ENCODE measurements at regions not wholly inside any gene's neighbourhood (a gene's known extent, or its start where the extent isn't known, plus 50 kb on each side); places are given as distances from the start of the nearest gene placed in this dataset.

DNA sequence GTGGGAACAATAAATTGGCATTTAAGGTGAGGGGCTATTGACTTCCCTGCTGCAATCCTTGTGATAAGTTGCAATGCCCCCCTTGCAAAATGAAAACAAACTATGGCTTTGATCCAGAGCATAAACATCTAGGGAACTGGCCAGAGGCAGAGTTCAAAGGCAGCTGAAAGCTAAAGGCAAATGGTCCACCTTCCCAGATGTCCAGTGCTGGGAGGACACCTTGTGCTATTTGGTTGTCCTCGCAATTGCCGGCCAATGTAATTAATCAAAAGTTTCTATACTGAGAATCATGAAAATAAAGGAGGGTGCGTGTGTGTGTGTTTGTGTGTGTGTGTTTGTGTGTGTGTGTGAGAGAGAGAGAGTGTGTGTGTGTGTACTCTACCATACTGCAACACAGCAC is 337.4 kb downstream of the CBLN4 start:
- TF ChIP-seq, protein P1, sequence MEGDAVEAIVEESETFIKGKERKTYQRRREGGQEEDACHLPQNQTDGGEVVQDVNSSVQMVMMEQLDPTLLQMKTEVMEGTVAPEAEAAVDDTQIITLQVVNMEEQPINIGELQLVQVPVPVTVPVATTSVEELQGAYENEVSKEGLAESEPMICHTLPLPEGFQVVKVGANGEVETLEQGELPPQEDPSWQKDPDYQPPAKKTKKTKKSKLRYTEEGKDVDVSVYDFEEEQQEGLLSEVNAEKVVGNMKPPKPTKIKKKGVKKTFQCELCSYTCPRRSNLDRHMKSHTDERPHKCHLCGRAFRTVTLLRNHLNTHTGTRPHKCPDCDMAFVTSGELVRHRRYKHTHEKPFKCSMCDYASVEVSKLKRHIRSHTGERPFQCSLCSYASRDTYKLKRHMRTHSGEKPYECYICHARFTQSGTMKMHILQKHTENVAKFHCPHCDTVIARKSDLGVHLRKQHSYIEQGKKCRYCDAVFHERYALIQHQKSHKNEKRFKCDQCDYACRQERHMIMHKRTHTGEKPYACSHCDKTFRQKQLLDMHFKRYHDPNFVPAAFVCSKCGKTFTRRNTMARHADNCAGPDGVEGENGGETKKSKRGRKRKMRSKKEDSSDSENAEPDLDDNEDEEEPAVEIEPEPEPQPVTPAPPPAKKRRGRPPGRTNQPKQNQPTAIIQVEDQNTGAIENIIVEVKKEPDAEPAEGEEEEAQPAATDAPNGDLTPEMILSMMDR (conservative IDR thresholded peaks at IDR 0.05): no peak

DNA sequence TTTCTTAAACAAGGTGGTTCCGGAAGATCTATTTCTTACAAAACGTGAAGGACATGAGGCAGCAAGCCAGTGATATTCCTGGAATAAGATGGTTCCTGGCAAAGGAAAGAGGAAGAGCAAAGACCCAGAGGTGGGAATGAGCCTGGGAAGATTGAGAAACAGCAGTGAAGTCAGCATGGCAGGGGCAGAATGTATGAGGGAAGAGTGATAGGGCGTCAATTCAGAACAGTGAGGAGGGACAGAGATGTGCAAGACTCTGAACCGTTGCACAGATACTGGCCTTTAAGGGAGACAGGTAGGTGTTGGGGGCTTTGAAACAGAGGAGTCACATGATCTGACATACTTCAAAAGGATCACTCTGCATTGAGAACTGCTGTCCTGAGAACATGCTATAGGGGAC is 338.3 kb downstream of the CBLN4 start:
- Histone ChIP-seq H3K36me3 (ENCODE audit: control insufficient read depth, insufficient read depth, low read length) (no peaks in the 10 kb centered on the region), H3K27ac (ENCODE audit: low read depth, low read length) (no peak overlapping the region), H3K9ac (ENCODE audit: extremely low read depth, low read length, poor library complexity, severe bottlenecking) (no peak overlapping the region), H3K27me3 (ENCODE audit: control insufficient read depth, insufficient read depth, low read length, poor library complexity, severe bottlenecking) (no peaks in the 10 kb centered on the region), H3K4me1 (ENCODE audit: control insufficient read depth, insufficient read depth, low read length) (no peaks in the 10 kb centered on the region), H3K4me3 (ENCODE audit: low read length) (no peak overlapping the region), H3K9me3 (ENCODE audit: control insufficient read depth, low read length) (peaks cover 50% of the 10 kb centered on the region)
- H3K4me1 Mint-ChIP-seq: no peaks in the 10 kb centered on the region
- H3K27ac Mint-ChIP-seq: no peak overlapping the region
- H3K36me3 Mint-ChIP-seq (ENCODE audit: low read depth): no peaks in the 10 kb centered on the region
- DNase-seq: no peak
- 89 to 93% methylated on average over 4 of the region's 4 CpGs for WGBS, 2 experiments (ENCODE audit: insufficient coverage in 1 of 2, insufficient read length in 1 of 2)
- TF ChIP-seq, protein P1 (conservative IDR thresholded peaks at IDR 0.05): no peak
- no peaks in the 10 kb centered on the region for H3K27me3 Mint-ChIP-seq (ENCODE audit: insufficient read depth)
- no peaks in the 10 kb centered on the region for H3K9me3 Mint-ChIP-seq
- H3K4me3 Mint-ChIP-seq: no peak overlapping the region

More for the DNA sequence above, 337.4 kb downstream of the CBLN4 start:
- Histone ChIP-seq H3K9ac (ENCODE audit: extremely low read depth, low read length, poor library complexity, severe bottlenecking) (no peak overlapping the region), H3K9me3 (ENCODE audit: control insufficient read depth, low read length) (peaks cover 51% of the 10 kb centered on the region), H3K27ac (ENCODE audit: low read depth, low read length) (no peak overlapping the region), H3K4me1 (ENCODE audit: control insufficient read depth, insufficient read depth, low read length) (no peaks in the 10 kb centered on the region), H3K27me3 (ENCODE audit: control insufficient read depth, insufficient read depth, low read length, poor library complexity, severe bottlenecking) (no peaks in the 10 kb centered on the region), H3K4me3 (ENCODE audit: low read length) (no peak overlapping the region), H3K36me3 (ENCODE audit: control insufficient read depth, insufficient read depth, low read length) (no peaks in the 10 kb centered on the region)
- H3K27me3 Mint-ChIP-seq (ENCODE audit: insufficient read depth): no peaks in the 10 kb centered on the region
- 74% methylated on average over 3 of the region's 3 CpGs; no CpG with 5 or more reads in 1 of the 2 experiments for WGBS, 2 experiments (ENCODE audit: insufficient coverage in 1 of 2, insufficient read length in 1 of 2)
- H3K9me3 Mint-ChIP-seq: no peaks in the 10 kb centered on the region
- no peak overlapping the region for H3K4me3 Mint-ChIP-seq
- no peak for DNase-seq
- no peaks in the 10 kb centered on the region for H3K4me1 Mint-ChIP-seq
- no peaks in the 10 kb centered on the region for H3K36me3 Mint-ChIP-seq (ENCODE audit: low read depth)
- H3K27ac Mint-ChIP-seq: no peak overlapping the region

DNA sequence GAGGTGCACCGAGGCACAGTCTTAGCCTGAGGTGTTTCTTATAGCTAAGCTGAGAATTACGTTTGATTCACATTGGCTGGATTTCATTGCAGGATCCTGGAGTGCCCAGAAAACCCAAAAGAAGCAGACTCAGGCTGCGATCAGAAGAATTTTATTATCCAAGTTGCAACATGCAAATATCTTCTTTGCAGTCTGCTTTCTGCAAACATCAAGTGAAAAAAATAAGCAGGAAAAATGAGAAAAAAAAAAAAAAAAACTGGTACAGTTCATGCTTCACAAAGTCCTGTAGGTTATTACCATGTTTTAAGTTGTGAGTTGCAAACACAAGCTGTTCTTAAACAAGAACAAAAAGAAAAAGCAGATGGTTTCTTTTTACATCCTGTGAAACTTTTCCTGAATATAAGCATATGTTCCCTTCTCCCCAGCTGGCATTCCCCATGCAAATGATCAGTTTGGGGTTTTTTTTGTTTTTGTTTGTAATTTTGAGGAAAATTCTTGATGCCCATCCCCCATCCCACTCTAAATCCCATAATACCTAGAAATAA is 349.0 kb downstream of the CBLN4 start:
- 56 to 100% methylated on average over 1 to 3 of the region's 3 CpGs for WGBS, 2 experiments (ENCODE audit: insufficient coverage in 1 of 2, insufficient read length in 1 of 2)
- no peak for DNase-seq
- H3K4me1 ChIP-seq (ENCODE audit: control insufficient read depth, insufficient read depth, low read length): no peaks in the 10 kb centered on the region
- Mint-ChIP-seq H3K27me3 (ENCODE audit: insufficient read depth) (no peaks in the 10 kb centered on the region), H3K9me3 (no peaks in the 10 kb centered on the region), H3K4me1 (no peaks in the 10 kb centered on the region), H3K36me3 (ENCODE audit: low read depth) (no peaks in the 10 kb centered on the region), H3K4me3 (no peak overlapping the region), H3K27ac (no peak overlapping the region)
- no peak overlapping the region for H3K9ac ChIP-seq (ENCODE audit: extremely low read depth, low read length, poor library complexity, severe bottlenecking)
- no peak overlapping the region for H3K27ac ChIP-seq (ENCODE audit: low read depth, low read length)
- H3K27me3 ChIP-seq (ENCODE audit: control insufficient read depth, insufficient read depth, low read length, poor library complexity, severe bottlenecking): no peaks in the 10 kb centered on the region
- TF ChIP-seq, protein P1 (conservative IDR thresholded peaks at IDR 0.05): no peak
- H3K4me3 ChIP-seq (ENCODE audit: low read length): no peak overlapping the region
- no peaks in the 10 kb centered on the region for H3K36me3 ChIP-seq (ENCODE audit: control insufficient read depth, insufficient read depth, low read length)
- peaks cover 3% of the 10 kb centered on the region for H3K9me3 ChIP-seq (ENCODE audit: control insufficient read depth, low read length)

Data from endodermal cell (in vitro differentiated cells).